ENCODE measurements at regions not wholly inside any gene's neighbourhood (a gene's known extent, or its start where the extent isn't known, plus 50 kb on each side); places are given as distances from the start of the nearest gene placed in this dataset.

- Histone ChIP-seq H3F3A (ENCODE audit: insufficient read depth, low read length, poor library complexity, severe bottlenecking) (no peaks in the 10 kb centered on the region), H4K20me1 (ENCODE audit: insufficient read depth) (no peaks in the 10 kb centered on the region), H3K27me3 (ENCODE audit: insufficient read depth, low read depth, low read length) (no peaks in the 10 kb centered on the region), H3K9ac (ENCODE audit: low read length) (no peak overlapping the region), H3K79me2 (replicated peaks; ENCODE audit: insufficient read depth, low read length) (no peaks in the 10 kb centered on the region), H3K9me2 (ENCODE audit: insufficient read depth, low read length) (no peaks in the 10 kb centered on the region), H3K9me3 (ENCODE audit: low read length) (no peaks in the 10 kb centered on the region), H3K4me3 (ENCODE audit: low read length) (no peak overlapping the region), H3K27ac (ENCODE audit: low read length) (no peak overlapping the region), H3K36me3 (ENCODE audit: insufficient read depth, low read length) (no peaks in the 10 kb centered on the region), H2AFZ (ENCODE audit: low read depth, low read length) (no peak overlapping the region), H3K4me2 (ENCODE audit: low read length) (no peak overlapping the region)
- TF ChIP-seq RAD21 (conservative IDR thresholded peaks at IDR 0.05) (no peak), EP300 (conservative IDR thresholded peaks at IDR 0.05; ENCODE audit: poor library complexity, severe bottlenecking) (no peak), SMC3 (conservative IDR thresholded peaks at IDR 0.05; ENCODE audit: poor library complexity) (no peak), TAF1 (IDR thresholded peaks at IDR 0.05; ENCODE audit: low read depth) (no peak), POLR2AphosphoS5 (IDR thresholded peaks at IDR 0.05) (no peak)
- TF ChIP-seq, protein P1, sequence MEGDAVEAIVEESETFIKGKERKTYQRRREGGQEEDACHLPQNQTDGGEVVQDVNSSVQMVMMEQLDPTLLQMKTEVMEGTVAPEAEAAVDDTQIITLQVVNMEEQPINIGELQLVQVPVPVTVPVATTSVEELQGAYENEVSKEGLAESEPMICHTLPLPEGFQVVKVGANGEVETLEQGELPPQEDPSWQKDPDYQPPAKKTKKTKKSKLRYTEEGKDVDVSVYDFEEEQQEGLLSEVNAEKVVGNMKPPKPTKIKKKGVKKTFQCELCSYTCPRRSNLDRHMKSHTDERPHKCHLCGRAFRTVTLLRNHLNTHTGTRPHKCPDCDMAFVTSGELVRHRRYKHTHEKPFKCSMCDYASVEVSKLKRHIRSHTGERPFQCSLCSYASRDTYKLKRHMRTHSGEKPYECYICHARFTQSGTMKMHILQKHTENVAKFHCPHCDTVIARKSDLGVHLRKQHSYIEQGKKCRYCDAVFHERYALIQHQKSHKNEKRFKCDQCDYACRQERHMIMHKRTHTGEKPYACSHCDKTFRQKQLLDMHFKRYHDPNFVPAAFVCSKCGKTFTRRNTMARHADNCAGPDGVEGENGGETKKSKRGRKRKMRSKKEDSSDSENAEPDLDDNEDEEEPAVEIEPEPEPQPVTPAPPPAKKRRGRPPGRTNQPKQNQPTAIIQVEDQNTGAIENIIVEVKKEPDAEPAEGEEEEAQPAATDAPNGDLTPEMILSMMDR (IDR thresholded peaks at IDR 0.05; ENCODE audit: poor library complexity, severe bottlenecking), result no peak
- TF ChIP-seq, protein P2, sequence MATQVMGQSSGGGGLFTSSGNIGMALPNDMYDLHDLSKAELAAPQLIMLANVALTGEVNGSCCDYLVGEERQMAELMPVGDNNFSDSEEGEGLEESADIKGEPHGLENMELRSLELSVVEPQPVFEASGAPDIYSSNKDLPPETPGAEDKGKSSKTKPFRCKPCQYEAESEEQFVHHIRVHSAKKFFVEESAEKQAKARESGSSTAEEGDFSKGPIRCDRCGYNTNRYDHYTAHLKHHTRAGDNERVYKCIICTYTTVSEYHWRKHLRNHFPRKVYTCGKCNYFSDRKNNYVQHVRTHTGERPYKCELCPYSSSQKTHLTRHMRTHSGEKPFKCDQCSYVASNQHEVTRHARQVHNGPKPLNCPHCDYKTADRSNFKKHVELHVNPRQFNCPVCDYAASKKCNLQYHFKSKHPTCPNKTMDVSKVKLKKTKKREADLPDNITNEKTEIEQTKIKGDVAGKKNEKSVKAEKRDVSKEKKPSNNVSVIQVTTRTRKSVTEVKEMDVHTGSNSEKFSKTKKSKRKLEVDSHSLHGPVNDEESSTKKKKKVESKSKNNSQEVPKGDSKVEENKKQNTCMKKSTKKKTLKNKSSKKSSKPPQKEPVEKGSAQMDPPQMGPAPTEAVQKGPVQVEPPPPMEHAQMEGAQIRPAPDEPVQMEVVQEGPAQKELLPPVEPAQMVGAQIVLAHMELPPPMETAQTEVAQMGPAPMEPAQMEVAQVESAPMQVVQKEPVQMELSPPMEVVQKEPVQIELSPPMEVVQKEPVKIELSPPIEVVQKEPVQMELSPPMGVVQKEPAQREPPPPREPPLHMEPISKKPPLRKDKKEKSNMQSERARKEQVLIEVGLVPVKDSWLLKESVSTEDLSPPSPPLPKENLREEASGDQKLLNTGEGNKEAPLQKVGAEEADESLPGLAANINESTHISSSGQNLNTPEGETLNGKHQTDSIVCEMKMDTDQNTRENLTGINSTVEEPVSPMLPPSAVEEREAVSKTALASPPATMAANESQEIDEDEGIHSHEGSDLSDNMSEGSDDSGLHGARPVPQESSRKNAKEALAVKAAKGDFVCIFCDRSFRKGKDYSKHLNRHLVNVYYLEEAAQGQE (IDR thresholded peaks at IDR 0.05; ENCODE audit: borderline replicate concordance), result no peak
Observed at GRCh38 chr16:63856537-63856936, 1265.3 kb downstream of the CDH11 start.

DNA sequence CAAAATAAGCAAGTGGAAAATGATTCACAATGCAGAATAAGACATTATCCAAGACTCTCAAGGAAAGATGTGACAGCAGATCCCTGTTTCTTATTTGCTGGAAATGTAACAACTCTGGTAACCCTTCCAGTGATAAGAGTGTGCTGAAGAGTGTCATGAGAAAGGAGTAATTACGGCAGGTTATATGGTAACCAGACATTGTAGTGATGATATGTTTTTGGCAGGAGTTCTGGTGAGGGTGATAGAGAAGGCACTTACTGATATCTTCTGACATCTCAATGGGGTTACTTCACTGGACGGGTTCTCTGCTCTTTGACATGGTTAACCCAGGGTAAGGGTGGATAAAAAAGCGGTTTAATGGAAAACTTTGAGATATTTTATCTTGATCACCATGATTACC lies 1270.9 kb downstream of the CDH11 start:
- Histone ChIP-seq H3K9me2 (ENCODE audit: insufficient read depth, low read length) (no peaks in the 10 kb centered on the region), H3K36me3 (ENCODE audit: insufficient read depth, low read length) (no peaks in the 10 kb centered on the region), H3K4me2 (ENCODE audit: low read length) (no peak overlapping the region), H3K9me3 (ENCODE audit: low read length) (no peaks in the 10 kb centered on the region), H3K4me3 (ENCODE audit: low read length) (no peak overlapping the region), H3F3A (ENCODE audit: insufficient read depth, low read length, poor library complexity, severe bottlenecking) (no peaks in the 10 kb centered on the region), H4K20me1 (ENCODE audit: insufficient read depth) (no peaks in the 10 kb centered on the region), H3K27me3 (ENCODE audit: insufficient read depth, low read depth, low read length) (no peaks in the 10 kb centered on the region), H3K27ac (ENCODE audit: low read length) (no peak overlapping the region), H3K9ac (ENCODE audit: low read length) (no peak overlapping the region), H3K79me2 (replicated peaks; ENCODE audit: insufficient read depth, low read length) (no peaks in the 10 kb centered on the region), H2AFZ (ENCODE audit: low read depth, low read length) (no peak overlapping the region)
- TF ChIP-seq EZH2 (IDR thresholded peaks at IDR 0.05; ENCODE audit: borderline replicate concordance, insufficient read depth, low read length, poor library complexity, severe bottlenecking), result no peak
- TF ChIP-seq, protein P1 (IDR thresholded peaks at IDR 0.05; ENCODE audit: poor library complexity, severe bottlenecking), result no peak
- no peak for TF ChIP-seq EP300 (conservative IDR thresholded peaks at IDR 0.05; ENCODE audit: poor library complexity, severe bottlenecking)
